ENCODE measurements at regions not wholly inside any gene's neighbourhood (a gene's known extent, or its start where the extent isn't known, plus 50 kb on each side); places are given as distances from the start of the nearest gene placed in this dataset.

GRCh38 chr2:41910126-41910525, 137.7 kb upstream of the PKDCC start:
- no peak for TF ChIP-seq CTCF (conservative IDR thresholded peaks at IDR 0.05; ENCODE audit: low read length)
- no peak for TF ChIP-seq EZH2phosphoT487 (IDR thresholded peaks at IDR 0.05; ENCODE audit: borderline replicate concordance, low read depth, low read length)
